ENCODE measurements at regions not wholly inside any gene's neighbourhood (a gene's known extent, or its start where the extent isn't known, plus 50 kb on each side); places are given as distances from the start of the nearest gene placed in this dataset.

DNA sequence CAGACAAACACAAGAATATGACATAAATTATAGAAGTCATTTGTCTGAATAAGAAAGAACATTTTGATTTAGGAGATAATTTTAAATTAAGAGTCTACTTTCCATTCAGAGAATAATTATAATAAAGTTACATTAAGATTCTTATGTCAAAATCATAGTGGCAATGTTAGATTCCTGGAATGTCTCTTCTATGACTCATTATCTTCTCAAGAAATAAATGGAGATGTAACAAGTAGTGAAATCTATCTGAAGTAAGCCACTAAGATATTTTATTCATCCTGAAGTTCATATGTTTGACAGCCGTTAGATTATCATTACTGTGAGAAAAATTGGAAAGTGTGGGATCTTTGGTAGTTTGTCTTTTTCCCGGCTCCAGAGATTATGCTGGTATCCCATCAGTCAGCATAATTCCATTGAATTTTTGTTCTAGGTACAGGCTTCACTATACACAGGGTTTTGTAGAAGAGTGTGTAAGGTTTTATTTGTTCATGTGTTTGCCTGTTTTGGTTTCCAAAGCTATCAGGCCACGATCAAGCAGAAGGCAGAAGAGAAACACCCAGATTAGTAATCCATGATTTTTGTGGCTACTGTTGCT, 1246.6 kb upstream of the LRRTM1 start:
- DNase-seq, result no peak

DNA sequence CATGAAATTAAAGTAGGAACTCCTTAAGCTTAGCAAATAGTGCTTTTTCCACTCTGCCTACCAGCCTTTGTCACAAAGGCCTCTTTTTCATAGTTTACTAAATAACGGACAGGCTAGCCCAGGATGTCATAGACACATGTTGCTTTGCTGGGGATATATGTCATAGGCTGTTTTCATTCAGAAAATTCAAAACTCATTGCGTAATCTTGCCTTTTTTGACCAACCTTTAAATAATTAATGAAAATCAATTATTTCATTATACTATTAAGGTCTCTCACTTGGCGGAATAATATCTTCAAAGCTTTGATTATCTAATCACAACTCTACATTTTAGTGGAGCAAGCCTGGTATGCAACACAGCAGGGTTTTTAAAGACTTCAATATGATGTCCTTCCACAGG, 1245.7 kb upstream of the LRRTM1 start:
- DNase-seq, result no peak

DNA sequence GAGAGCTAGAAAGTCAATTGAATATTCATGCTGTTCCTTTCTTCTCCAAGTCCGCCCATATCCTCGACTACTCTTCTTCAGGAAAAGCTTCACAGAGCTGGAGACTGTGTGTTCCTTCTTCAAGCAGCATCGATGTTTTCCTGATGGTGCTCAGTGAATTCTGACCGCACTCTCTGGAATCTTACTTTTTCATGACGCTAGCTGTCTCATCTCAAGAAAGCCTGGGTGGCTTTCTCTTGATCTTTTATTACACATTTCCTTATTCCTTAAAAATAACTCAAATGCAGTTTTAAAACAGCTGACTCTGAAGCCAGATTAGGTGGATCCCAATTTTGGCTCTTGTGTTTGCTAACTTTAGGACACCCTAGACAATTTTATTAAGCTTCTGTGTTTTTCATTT, 1245.1 kb upstream of the LRRTM1 start:
- DNase-seq, result no peak

DNA sequence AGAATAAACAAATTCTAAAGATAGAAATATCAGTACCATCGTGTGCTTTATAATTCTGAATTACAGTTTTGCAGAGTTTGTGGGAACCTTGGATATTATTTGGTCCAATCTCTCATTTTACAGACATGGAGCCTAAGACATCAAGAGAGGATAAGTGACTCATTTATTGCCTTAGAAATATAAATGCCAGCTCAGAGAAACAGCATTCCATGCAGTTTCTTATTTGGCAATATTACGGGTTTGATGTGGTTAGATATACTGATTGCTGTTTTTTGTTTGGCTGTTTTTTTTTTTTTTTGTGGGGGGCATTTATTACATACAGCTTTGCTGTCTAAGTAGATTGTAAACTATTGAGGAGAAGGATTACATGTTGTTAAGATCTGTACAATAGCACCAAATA, 1241.1 kb upstream of the LRRTM1 start:
- DNase-seq, result no peak

DNA sequence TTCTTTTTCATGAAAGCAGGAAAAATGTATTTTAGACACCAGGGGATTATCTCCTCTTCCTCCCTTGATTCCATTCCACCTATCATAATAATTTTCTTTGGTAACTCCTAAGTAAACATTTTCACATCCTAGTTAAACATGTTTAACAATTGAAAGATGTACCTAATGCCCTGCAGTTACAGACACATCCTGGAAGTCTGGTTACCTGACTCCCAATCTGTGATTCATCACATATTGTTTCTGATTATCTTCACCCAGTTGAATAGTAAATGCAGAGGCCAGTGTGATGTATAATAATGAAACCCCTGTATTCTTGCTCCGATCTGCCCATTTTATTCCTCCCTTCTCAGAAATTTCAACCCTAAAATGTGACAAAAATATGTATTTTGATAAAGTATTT, 1237.6 kb upstream of the LRRTM1 start:
- DNase-seq, result no peak

DNA sequence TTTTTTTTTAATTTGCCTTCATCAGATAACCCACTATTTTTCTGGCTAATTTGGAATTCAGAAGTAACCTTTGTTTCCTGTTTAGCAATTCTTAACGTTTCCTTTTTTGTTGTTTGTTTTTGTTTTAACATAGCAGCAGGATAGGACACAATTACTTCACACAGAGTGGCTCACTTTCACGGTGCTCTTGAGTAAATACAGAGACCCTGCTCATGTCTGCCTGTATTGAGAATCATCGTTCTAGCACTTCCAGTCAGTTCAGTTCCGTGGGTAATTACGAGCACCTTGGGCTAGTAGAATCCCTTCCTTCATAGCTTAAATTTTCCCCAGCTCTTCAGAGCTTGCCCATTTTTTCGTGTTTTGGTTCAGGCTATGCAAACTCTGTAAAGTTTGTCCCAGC, 1225.4 kb upstream of the LRRTM1 start:
- no peak for DNase-seq

DNA sequence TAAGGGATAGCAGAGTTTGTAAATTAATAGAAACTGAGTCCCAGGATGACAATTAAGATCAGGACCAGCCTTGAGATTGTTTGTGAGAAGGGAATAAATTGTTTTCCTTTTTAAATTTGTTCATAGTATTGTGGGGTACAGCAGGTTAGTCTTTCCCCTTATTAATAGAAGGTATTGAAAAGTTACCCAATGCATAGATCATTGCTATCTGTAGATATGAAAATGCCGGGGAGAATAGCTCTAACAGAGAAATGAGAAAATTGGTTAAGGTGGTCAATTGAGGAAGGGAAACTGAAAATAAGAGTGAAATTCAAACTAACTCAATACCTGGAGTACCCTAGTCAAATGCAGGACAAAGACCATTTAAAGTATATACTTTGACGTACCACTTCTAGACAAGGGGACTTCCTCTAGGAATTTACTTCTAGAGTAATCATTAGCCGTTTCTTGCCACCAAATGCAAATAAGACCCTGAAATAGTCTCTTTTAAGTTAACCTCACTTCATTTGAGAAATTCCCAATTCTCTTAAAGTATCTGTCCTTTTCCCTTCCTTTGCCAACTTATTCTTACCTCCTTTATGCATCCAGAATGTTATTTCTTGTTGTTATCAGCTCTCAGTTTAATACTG, 1224.4 kb upstream of the LRRTM1 start:
- DNase-seq, result no peak

DNA sequence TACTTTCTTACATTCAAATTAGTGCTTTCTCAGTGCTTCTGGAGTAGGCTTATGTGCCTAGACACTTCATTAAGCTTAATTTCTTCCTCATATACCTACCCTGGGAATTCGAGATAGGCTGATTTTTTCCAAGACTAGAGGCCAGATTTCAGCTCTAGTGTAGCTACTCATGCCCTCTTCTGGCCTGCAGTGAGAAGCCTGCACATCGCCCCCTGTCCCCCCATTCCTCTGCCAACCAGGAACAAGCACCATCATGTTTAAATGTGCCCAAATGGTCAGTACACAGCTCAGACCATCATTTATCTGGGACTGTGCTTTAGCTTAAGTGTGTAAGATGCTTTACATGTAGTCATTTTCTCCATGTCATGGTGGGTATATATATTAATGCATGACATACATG, 1218.8 kb upstream of the LRRTM1 start:
- DNase-seq, result no peak

DNA sequence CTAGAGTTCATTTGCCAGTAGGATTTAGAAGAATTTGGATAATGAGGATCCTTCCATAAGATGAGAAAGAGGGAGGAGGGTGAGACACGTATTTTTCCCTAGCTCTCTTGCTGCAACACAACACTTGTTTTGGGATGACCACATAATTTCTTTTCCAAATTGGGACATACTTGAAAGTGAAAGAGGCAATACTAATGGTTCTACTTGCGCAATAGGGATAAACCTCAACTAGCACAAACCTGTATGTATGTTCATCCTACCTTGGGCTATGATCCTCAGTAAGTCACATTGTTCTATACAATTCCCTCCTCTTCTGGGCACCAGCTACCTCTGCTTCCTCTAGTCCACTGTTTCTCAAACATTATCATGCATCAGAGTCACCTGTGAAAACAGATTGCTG, 1208.8 kb upstream of the LRRTM1 start:
- DNase-seq, result no peak

DNA sequence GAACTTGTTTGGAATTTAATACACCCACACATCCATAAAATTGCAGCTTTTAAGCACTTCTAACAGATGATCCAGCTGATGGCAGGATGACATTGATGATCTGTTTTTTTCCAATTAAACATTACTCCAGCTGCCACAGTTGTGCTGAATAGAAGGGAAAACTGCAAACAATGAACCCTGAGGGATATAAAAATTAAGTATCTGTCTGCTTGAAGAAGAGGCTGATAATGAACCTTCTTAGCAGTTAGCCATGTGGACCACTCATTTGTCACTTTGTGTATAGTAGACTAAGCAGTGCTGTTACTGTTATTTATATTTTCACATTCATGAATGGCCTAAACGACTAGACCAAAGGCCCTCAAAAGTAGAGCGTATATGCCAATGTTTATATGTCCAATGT, 1201.0 kb upstream of the LRRTM1 start:
- DNase-seq, result no peak

DNA sequence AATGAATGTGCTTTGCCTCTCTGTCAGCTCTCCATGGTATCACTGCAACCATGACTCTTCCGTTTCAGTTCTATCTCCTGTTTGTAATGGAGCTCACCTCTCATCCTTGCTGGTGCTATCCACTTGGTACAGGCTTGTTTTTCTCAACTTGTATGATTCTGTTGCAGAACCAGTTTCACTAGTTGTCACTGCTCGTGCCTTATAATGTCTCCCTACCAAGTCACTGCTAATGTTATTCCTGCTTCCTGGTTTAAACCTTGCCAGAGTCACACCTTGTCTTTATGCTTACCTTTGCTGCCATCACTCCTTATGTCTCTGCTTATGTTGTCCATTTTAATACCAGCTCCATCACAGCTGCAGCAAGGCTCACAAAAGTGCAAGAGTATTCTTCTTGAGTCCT, 1191.0 kb upstream of the LRRTM1 start:
- no peak for DNase-seq

DNA sequence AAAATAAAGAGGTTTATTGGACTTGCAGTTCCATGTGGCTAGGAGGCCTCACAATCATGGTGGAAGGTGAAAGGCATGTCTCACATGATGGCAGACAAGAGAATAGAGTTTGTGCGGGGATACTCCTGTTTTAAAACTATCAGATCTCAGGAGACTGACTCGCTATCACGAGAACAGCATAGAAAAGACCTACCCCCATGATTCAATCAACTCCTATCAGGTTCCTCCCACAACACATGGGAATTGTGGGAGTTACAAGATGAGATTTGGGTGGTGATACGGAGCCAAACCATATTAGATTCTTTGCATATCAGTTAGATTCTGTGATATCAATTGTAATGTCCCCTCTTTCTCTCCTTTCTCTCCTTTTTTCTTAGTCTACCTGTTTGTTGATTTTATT, 1178.7 kb upstream of the LRRTM1 start:
- DNase-seq, result no peak

DNA sequence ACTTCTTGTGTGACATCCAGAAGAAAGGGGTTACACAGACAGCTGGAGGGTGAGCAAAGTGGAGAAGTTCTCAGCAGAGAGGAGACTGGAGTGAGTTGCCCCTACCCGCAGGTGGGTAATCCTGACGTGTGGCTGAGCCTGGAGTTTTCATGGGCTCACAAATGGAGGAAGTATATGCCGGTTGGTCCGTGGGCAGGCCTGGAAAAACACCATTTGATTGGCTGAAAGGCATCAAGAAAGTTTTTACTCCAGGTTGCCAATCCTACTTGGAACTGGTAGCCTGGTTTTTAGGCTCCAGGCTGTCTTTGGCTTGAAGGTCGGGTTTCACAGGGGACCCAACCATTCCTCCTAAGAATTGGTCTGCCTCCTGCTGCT, 1177.4 kb upstream of the LRRTM1 start:
- DNase-seq, result no peak

DNA sequence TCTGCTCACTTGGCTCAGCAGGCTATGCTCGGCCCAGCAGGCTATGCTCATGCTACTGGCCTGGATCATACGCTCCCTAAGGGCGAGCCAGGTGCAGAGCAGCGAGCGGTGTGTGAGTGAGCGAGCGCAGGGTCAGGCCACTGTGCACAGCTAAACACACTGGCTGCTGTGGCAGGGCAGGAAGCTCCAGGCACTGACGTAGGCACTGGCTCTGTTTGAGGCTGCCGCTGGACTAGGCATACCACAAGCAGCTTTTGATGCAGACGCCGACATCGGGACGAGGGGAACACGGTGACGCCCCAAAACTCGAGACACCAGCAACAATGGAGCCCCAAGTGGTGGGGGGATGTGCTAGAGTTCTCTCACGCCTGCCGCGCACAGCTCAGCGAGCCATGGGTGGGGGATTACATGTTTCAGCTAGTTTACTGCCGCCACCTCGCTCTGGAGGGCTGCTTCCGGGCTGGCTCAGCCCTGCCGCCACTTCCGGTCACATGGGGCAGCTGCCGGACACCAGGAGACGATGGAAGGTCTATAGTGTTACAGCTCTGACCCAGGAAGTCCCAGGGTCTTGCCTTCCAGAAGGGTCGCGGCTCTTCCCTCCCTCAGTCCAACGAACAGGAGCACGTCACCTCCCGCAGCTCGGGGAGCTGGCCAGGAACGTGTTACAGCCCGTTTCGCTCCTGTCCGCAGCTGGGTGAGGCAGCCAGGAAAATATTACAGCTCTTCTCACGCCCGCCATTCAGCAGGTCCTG, 1176.9 kb upstream of the LRRTM1 start:
- DNase-seq, result no peak

DNA sequence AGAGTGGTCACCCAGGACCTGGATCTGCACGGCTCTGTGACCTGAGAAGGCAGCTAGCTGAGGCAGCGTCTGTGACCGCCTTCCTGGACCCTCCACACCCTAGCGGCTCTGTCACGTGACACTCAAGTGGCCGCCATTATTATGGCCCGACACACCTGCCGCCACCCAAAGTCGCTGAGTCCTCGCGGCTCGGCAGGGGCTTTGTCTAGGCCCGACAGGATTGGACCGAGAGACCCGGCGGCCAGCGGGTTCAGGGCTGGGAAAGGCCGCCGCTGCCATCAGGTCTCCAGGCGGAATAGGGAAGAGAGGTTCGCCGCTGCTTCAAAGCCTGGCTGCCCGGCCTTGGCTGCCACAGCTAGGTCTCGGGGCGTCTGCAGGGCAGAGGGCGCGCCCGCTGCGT, 1162.5 kb upstream of the LRRTM1 start:
- no peak for DNase-seq

DNA sequence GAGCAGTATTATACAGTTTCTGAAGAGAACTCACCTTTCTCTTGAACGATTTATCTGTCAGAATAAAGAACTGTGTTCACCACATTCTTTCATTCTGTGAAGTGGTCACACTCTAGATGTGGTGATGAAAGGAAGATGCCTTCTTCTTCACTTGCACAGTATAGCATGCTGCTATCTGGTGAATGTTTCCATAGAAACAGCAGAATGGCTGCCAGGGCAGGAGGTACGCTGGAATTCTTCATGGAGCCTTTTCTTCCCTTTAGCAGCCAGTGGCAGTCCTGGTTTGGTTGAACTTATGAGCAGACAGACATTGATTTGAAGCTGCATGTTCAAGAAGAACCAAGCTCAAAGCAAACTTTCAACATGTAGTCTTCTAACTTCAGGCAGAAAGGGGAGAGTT, 1157.9 kb upstream of the LRRTM1 start:
- no peak for DNase-seq

DNA sequence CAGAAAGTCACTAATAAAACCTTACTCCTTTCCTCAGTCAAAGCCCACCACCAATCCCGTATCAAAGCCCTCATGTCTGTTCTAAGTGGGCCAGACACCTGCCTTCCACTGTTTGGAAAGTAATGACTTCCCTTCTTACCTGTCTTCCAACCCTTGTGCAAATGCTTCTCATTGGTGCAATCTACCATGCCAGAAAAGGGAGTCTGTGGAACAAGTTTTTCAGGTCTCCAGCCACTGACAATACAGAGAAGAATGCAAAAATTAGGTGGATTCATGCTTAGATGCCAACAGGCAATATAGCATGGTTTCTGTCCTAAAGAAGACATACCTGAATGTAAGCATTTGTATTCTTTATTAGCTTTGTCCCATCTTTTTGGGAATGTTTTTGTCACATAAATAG, 1140.6 kb upstream of the LRRTM1 start:
- DNase-seq, result no peak

DNA sequence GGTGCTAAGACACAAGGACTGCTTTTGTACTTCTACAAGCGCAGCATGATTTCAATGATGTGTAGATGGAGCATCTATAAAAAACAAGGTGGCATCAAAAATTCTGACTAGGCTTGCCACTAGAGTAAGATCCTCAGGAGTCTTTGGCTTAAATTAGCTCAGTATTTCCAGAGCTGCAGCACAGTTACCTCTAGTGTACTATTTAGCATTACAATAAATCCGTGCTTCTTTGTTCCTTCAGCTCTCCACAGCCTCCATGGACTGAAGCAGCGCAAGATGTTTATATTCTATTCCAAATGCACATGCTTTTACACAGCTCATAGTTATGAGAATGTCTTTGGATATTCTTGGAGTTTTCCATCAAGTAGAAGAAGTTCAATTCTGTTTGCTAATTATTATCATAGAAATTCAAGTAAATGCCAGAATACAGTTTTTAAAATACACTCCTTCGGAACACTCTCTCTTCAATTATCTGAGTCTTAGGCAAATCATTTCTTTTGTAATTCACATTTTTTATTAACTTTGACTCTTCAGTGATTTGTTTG, 1133.0 kb upstream of the LRRTM1 start:
- DNase-seq, result no peak

DNA sequence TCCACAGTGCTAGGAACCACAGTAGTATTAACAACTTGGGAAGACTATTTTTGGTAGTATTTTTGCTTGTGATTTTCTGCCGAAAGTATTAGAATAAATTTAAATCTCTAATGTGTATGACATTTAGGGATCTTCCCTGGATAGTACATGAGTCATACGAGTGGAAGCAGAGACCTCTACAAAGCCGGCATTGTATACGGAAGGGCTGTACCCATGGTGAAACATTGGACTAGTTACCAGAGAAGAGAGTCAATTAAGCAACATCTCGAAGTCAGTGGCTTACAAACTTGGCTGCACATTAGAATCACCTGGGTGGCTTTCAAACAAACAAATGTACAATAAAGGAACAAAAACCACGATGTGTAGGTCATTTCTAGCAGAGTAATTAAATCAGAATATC, 1131.7 kb upstream of the LRRTM1 start:
- no peak for DNase-seq

DNA sequence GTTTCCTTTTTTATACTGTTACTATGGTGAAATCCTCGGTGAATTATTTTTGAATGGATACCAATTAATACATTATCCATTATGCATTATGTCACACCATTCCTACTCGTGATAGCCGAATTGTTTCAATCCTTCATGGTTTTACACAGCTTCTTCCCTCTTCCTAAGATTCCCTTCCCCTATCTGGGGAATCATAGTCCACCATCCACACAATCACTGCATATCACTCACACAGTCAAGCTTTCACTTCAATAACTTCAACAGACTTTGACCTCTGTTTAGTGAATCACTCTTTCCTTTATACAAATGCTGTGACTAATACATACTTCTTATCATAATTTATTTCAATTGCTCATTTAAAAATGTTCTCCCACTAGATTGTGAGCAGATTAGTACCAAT, 1108.1 kb upstream of the LRRTM1 start:
- no peak for DNase-seq

DNA sequence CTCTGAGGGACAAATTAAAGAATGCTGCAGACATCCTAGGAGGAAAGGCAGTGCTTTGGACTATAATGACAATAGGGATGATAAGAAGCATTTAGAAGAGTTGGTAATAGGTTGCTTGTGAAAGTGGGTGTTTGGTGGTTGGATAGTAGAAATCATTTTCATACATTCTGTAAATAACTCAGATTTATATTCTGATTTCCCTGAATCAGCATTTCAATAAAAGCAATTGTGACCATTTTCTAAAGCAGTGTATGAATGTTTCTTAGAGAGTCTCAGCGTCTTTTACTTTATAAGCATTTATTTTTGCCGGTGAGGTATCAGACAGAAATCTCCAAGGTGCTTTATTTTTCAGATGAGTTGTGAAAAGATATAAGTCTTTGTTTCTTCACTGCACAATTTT, 1099.0 kb upstream of the LRRTM1 start:
- no peak for DNase-seq

DNA sequence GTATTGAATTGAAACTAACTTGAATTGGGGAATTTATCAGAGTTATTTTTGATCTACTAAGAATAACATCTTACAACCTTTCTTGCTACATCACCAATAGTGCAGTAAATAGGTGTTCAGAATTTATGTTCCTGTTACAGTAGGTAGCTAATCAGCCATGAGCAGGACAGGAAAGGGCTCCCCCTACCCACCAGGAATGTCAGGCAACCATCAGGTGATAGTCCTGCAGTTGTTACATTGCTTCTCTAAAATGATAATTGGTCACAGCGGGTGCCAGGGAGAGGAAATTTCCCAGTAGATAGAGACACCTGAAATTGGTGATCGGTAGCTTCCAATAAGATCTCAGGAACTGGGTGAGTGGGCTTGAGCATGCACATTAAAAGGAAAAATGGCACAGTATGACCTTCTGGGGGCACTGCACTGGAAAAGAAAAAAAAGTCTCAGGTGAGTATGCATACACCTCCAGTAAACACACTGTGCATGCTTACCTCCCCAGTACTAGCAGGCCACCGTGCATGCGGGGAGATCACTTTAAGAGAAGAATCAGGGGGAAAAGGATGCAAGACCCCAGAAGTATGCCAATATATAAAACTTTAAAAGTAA, 1092.0 kb upstream of the LRRTM1 start:
- DNase-seq, result no peak

DNA sequence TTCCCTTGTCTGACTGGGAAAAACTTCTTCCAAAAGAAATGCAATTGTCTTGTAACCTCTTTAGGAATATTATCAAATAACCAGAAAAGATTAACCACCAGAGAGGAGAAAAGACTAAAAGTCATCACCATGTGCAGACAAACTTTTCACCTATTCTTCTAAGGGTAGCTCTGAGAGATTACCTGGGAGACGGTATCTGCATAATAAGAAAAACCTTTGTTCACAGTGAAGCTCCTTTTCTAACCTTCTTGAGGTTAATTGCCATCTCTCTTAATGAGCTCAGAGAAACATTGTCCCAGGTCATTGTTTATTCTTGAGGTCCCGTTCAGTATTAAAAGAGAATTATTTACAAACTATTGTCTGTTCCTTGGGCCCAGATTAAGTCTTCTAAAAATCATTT, 1091.2 kb upstream of the LRRTM1 start:
- no peak for DNase-seq

DNA sequence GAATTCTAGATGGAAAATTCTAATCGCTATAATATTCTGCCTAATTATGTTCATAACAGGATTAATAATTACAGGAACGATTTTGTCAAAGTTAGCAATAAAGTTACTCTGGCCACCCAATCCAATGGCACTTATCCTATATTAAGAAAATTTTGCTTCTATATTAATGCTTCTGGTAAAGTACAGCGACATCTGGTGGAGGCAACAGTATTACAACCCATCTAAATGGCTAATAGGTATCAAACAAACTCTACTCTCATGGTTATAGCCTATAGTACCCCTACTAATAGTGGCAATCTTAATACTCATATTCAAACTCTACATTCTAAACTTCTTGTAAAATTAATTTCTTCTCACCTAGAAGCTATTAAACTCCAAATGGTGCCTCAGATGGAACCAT, 1084.7 kb upstream of the LRRTM1 start:
- no peak for DNase-seq

Measured in CD4-positive, alpha-beta T cell treated with Interleukin-4 for 1 hour (primary cell).